HEK293T (cell line): ENCODE measurements at regions not wholly inside any gene's neighbourhood (a gene's known extent, or its start where the extent isn't known, plus 50 kb on each side); places are given as distances from the start of the nearest gene placed in this dataset.

Source experiments
- CTCF ChIA-PET: fragments of 350-600 bp; formaldehyde crosslinking; extraction: SDS; loops from one replicate; lab custom pipeline; 2021; ENCODE audit warnings: antibody characterized with exemption, inconsistent platforms; lab: Yijun Ruan, JAX
- POLR2A ChIA-PET: fragments of 350-600 bp; formaldehyde crosslinking; extraction: SDS; loops from one replicate; lab custom pipeline; 2020; ENCODE audit warnings: antibody characterized with exemption, inconsistent platforms; lab: Yijun Ruan, JAX
- DNase-seq: peaks from one replicate; pipeline ENCODE4 v3.0.0; 2012; ENCODE audit warnings: mixed read lengths; ENCODE audit errors: extremely low spot score
- ARNT ChIP-seq: fragments of 450-650 bp; IDR thresholded peaks from 2 replicates; pipeline ENCODE4 v1.6.1; 2017; ENCODE audit warnings: mild to moderate bottlenecking
- BHLHE40 ChIP-seq: fragments of 450-650 bp; IDR thresholded peaks from 2 replicates; pipeline ENCODE4 v1.6.1; 2016; ENCODE audit warnings: mild to moderate bottlenecking, moderate library complexity, borderline replicate concordance
- CTBP1 ChIP-seq: fragments of 450-650 bp; IDR thresholded peaks from 2 replicates; pipeline ENCODE4 v1.6.1; 2016; ENCODE audit warnings: borderline replicate concordance
- ELF4 ChIP-seq: fragments of 450-650 bp; IDR thresholded peaks from 2 replicates; pipeline ENCODE4 v1.6.1; 2017; ENCODE audit warnings: antibody characterized with exemption
- FOXA1 ChIP-seq: fragments of 450-650 bp; IDR thresholded peaks from 2 replicates; pipeline ENCODE4 v1.6.1; 2016; ENCODE audit warnings: mild to moderate bottlenecking
- FOXK2 ChIP-seq: fragments of 450-650 bp; IDR thresholded peaks from 2 replicates; pipeline ENCODE4 v1.6.1; 2016; ENCODE audit warnings: mild to moderate bottlenecking
- FOXM1 ChIP-seq: fragments of 450-650 bp; IDR thresholded peaks from 2 replicates; pipeline ENCODE4 v1.6.1; 2017; ENCODE audit warnings: mild to moderate bottlenecking, borderline replicate concordance
- HDGF ChIP-seq: fragments of 450-650 bp; IDR thresholded peaks from 2 replicates; pipeline ENCODE4 v1.6.1; 2017; ENCODE audit warnings: antibody characterized with exemption, borderline replicate concordance
- L3MBTL2 ChIP-seq: fragments of 450-650 bp; conservative IDR thresholded peaks from 2 replicates; pipeline ENCODE4 v1.6.1; 2016; ENCODE audit warnings: mild to moderate bottlenecking
- LEF1 ChIP-seq: fragments of 450-650 bp; IDR thresholded peaks from 2 replicates; pipeline ENCODE4 v1.6.1; 2017; ENCODE audit warnings: mild to moderate bottlenecking, borderline replicate concordance
- NFRKB ChIP-seq: fragments of 450-650 bp; IDR thresholded peaks from 2 replicates; pipeline ENCODE4 v1.6.1; 2016; ENCODE audit warnings: mild to moderate bottlenecking, moderate library complexity
- PKNOX1 ChIP-seq: fragments of 450-650 bp; IDR thresholded peaks from 2 replicates; pipeline ENCODE4 v1.6.1; 2016
- SP1 ChIP-seq: fragments of 450-650 bp; IDR thresholded peaks from 2 replicates; pipeline ENCODE4 v1.6.1; 2017
- SUZ12 ChIP-seq: fragments of 450-650 bp; IDR thresholded peaks from 2 replicates; pipeline ENCODE4 v1.6.1; 2016; ENCODE audit warnings: mild to moderate bottlenecking
- TARDBP ChIP-seq: fragments of 450-650 bp; IDR thresholded peaks from 2 replicates; pipeline ENCODE4 v1.6.1; 2016
- ZNF384 ChIP-seq: fragments of 450-650 bp; IDR thresholded peaks from 2 replicates; pipeline ENCODE4 v1.6.1; 2016

- no peak for DNase-seq
- TF ChIP-seq BHLHE40 (no peak), ELF4 (no peak), FOXK2 (no peak), TARDBP (no peak), SP1 (no peak), PKNOX1 (no peak), CTBP1 (no peak), FOXA1 (no peak), ARNT (no peak)
- ChIA-PET CTCF (no interaction called here), POLR2A (no interaction called here)
Observed at GRCh38 chr4:1541449-1542225, 135.4 kb upstream of the NKX1-1 start.

GRCh38 chr4:1540601-1541375, 134.5 kb upstream of the NKX1-1 start:
- no peak for DNase-seq
- no peak for TF ChIP-seq HDGF
- TF ChIP-seq PKNOX1, result no peak
- POLR2A ChIA-PET, result no interaction called here
- CTCF ChIA-PET, result no interaction called here

- POLR2A ChIA-PET, result no interaction called here
- no peak for DNase-seq
- no peak for TF ChIP-seq FOXK2
- TF ChIP-seq FOXM1, result no peak
- no peak for TF ChIP-seq L3MBTL2
- TF ChIP-seq HDGF, result no peak
- no peak for TF ChIP-seq ZNF384
- no peak for TF ChIP-seq TARDBP
- TF ChIP-seq SP1, result no peak
- TF ChIP-seq ARNT, result no peak
- TF ChIP-seq FOXA1, result no peak
- no peak for TF ChIP-seq NFRKB
- no peak for TF ChIP-seq BHLHE40
- no peak for TF ChIP-seq CTBP1
- no peak for TF ChIP-seq LEF1
- no peak for TF ChIP-seq ELF4
- no peak for TF ChIP-seq PKNOX1
- TF ChIP-seq SUZ12, result no peak
- CTCF ChIA-PET, result no interaction called here
Observed at GRCh38 chr4:1539859-1540600, 133.8 kb upstream of the NKX1-1 start.

- ChIA-PET CTCF (interaction anchor here (1.2 kb wide), 1 partner anchor 26 kb away, joined by 3 read pairs; no protein-coding TSS in a partner anchor), POLR2A (no interaction called here)
- DNase-seq, result no peak
- TF ChIP-seq BHLHE40 (no peak), ELF4 (no peak), LEF1 (no peak), L3MBTL2 (no peak), NFRKB (no peak), ARNT (no peak), SUZ12 (no peak), FOXK2 (no peak), SP1 (no peak), HDGF (no peak), ZNF384 (no peak), FOXA1 (no peak), TARDBP (no peak)
Observed at GRCh38 chr4:1538941-1539772, 132.9 kb upstream of the NKX1-1 start.

GRCh38 chr4:1538096-1538410, 131.8 kb upstream of the NKX1-1 start:
- DNase-seq, result no peak
- CTCF ChIA-PET, result no interaction called here
- no peak for TF ChIP-seq ZNF384
- POLR2A ChIA-PET, result no interaction called here
